ENCODE measurements at regions not wholly inside any gene's neighbourhood (a gene's known extent, or its start where the extent isn't known, plus 50 kb on each side); places are given as distances from the start of the nearest gene placed in this dataset.

GRCh38 chr7:28890137-28890536 lies 68.0 kb downstream of the TRIL start:
- DNase-seq (ENCODE audit: low spot score): no peak
- Histone ChIP-seq H3K4me3 (ENCODE audit: low read length in 2 of 2) (no peak overlapping the region), H3K27me3 (ENCODE audit: control insufficient read depth in 3 of 3, insufficient read depth in 3 of 3, low read depth in 1 of 3, low read length in 3 of 3) (peaks cover 0 to 2% (median 0%) of the 10 kb centered on the region in 3 experiments), H3K9ac (ENCODE audit: low read depth, low read length, poor library complexity) (no peak overlapping the region), H3K36me3 (replicated peaks in 1 of 2; ENCODE audit: control insufficient read depth in 2 of 2, insufficient read depth in 2 of 2, low read length in 2 of 2) (no peaks in the 10 kb centered on the region), H2BK120ac (ENCODE audit: low read depth, low read length) (no peak overlapping the region), H3K4me1 (ENCODE audit: control insufficient read depth in 2 of 2, insufficient read depth in 1 of 2, low read depth in 1 of 2, low read length in 2 of 2) (peaks cover 0 to 6% of the 10 kb centered on the region in 2 donors), H4K91ac (ENCODE audit: low read depth, low read length, poor library complexity) (no peak overlapping the region), H3K4me2 (ENCODE audit: insufficient read depth, low read length, poor library complexity, severe bottlenecking) (no peak overlapping the region), H3K79me1 (ENCODE audit: low read depth, low read length) (no peaks in the 10 kb centered on the region), H2BK15ac (ENCODE audit: low read length) (no peak overlapping the region), H2AK5ac (ENCODE audit: low read depth, low read length) (no peak overlapping the region), H4K8ac (ENCODE audit: low read depth, low read length) (no peak overlapping the region), H3K23ac (ENCODE audit: low read depth, low read length, poor library complexity) (no peak overlapping the region), H3K27ac (replicated peaks; ENCODE audit: low read length) (no peak overlapping the region), H2BK5ac (ENCODE audit: low read length) (no peak overlapping the region), H3K9me3 (replicated peaks in 1 of 2; ENCODE audit: control insufficient read depth in 2 of 2, insufficient read depth in 1 of 2, low read depth in 1 of 2, low read length in 2 of 2) (no peaks in the 10 kb centered on the region), H2BK12ac (ENCODE audit: low read length) (no peak overlapping the region), H3K4ac (ENCODE audit: low read length) (no peak overlapping the region), H3K14ac (ENCODE audit: low read length) (no peak overlapping the region), H2AFZ (ENCODE audit: low read length) (no peak overlapping the region), H3K18ac (ENCODE audit: low read length) (no peak overlapping the region)
- WGBS, 2 donors (ENCODE audit: extremely low coverage in 2 of 2, insufficient read length in 2 of 2, insufficient replicate concordance in 1 of 2): no CpG with 5 or more reads among the region's 7 CpGs

DNA sequence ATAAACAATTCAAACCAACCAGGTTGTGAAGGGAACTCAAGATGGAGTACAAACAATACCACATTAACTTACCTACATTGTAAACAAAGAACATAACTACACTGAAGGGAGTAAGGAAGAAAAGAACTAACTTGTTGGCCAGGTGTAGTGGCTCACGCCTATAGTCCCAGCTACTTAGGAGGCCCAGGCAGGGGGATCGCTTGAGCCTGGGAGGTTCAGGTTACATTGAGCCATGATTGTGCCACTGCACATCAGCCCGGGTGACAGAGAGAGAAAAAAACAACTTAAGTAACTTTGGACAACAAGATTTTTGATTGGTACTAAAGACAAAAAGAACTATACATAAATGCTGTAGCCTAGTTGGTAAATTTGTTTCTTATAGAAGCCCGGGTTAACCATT lies 68.8 kb downstream of the TRIL start:
- DNase-seq (ENCODE audit: low spot score): no peak
- no peak overlapping the region for H4K91ac ChIP-seq (ENCODE audit: low read depth, low read length, poor library complexity)
- no CpG with 5 or more reads among the region's 4 CpGs for WGBS, 2 donors (ENCODE audit: extremely low coverage in 2 of 2, insufficient read length in 2 of 2, insufficient replicate concordance in 1 of 2)
- no peak overlapping the region for H2BK15ac ChIP-seq (ENCODE audit: low read length)
- H3K4ac ChIP-seq (ENCODE audit: low read length): no peak overlapping the region
- no peaks in the 10 kb centered on the region for H3K79me1 ChIP-seq (ENCODE audit: low read depth, low read length)
- no peaks in the 10 kb centered on the region for H3K36me3 ChIP-seq (replicated peaks in 1 of 2; ENCODE audit: control insufficient read depth in 2 of 2, insufficient read depth in 2 of 2, low read length in 2 of 2)
- H3K9me3 ChIP-seq (replicated peaks in 1 of 2; ENCODE audit: control insufficient read depth in 2 of 2, insufficient read depth in 1 of 2, low read depth in 1 of 2, low read length in 2 of 2): no peaks in the 10 kb centered on the region
- H3K18ac ChIP-seq (ENCODE audit: low read length): no peak overlapping the region
- H2AK5ac ChIP-seq (ENCODE audit: low read depth, low read length): no peak overlapping the region
- no peak overlapping the region for H2AFZ ChIP-seq (ENCODE audit: low read length)
- H3K14ac ChIP-seq (ENCODE audit: low read length): no peak overlapping the region
- no peak overlapping the region for H2BK120ac ChIP-seq (ENCODE audit: low read depth, low read length)
- no peak overlapping the region for H3K4me2 ChIP-seq (ENCODE audit: insufficient read depth, low read length, poor library complexity, severe bottlenecking)
- no peak overlapping the region for H3K4me3 ChIP-seq (ENCODE audit: low read length in 2 of 2)
- H3K23ac ChIP-seq (ENCODE audit: low read depth, low read length, poor library complexity): no peak overlapping the region
- peaks cover 0 to 5% (median 0%) of the 10 kb centered on the region in 3 experiments for H3K27me3 ChIP-seq (ENCODE audit: control insufficient read depth in 3 of 3, insufficient read depth in 3 of 3, low read depth in 1 of 3, low read length in 3 of 3)
- H4K8ac ChIP-seq (ENCODE audit: low read depth, low read length): no peak overlapping the region
- no peak overlapping the region for H3K27ac ChIP-seq (replicated peaks; ENCODE audit: low read length)
- H3K9ac ChIP-seq (ENCODE audit: low read depth, low read length, poor library complexity): no peak overlapping the region
- peaks cover 0 to 6% of the 10 kb centered on the region in 2 donors for H3K4me1 ChIP-seq (ENCODE audit: control insufficient read depth in 2 of 2, insufficient read depth in 1 of 2, low read depth in 1 of 2, low read length in 2 of 2)
- H2BK5ac ChIP-seq (ENCODE audit: low read length): no peak overlapping the region
- H2BK12ac ChIP-seq (ENCODE audit: low read length): no peak overlapping the region

DNA sequence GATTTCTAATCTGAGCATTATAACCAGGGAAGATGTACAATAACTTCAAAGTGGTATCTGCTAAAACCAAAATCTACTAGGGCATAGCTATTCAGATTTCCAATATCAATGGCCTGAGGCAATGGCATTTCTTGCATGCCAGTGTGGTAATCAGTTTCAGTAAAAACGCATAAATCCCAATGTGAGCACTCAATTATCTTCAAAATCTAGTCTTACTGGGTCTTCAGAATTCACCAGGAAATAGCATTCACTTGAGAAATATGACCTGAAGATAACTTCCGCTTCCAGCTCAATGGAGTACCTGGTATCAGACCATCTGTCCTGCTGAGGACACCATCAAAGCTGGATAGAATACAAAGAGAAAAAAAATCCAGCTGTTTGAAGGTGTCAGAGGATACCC lies 72.4 kb downstream of the TRIL start:
- H4K91ac ChIP-seq (ENCODE audit: low read depth, low read length, poor library complexity): no peak overlapping the region
- no peak overlapping the region for H2AK5ac ChIP-seq (ENCODE audit: low read depth, low read length)
- H2BK15ac ChIP-seq (ENCODE audit: low read length): no peak overlapping the region
- no CpG with 5 or more reads among the region's 2 CpGs for WGBS, 2 donors (ENCODE audit: extremely low coverage in 2 of 2, insufficient read length in 2 of 2, insufficient replicate concordance in 1 of 2)
- H3K36me3 ChIP-seq (replicated peaks in 1 of 2; ENCODE audit: control insufficient read depth in 2 of 2, insufficient read depth in 2 of 2, low read length in 2 of 2): no peaks in the 10 kb centered on the region
- H3K4me3 ChIP-seq (ENCODE audit: low read length in 2 of 2): no peak overlapping the region
- H3K4me2 ChIP-seq (ENCODE audit: insufficient read depth, low read length, poor library complexity, severe bottlenecking): no peak overlapping the region
- H2BK12ac ChIP-seq (ENCODE audit: low read length): no peak overlapping the region
- H2BK5ac ChIP-seq (ENCODE audit: low read length): no peak overlapping the region
- no peaks in the 10 kb centered on the region for H3K9me3 ChIP-seq (replicated peaks in 1 of 2; ENCODE audit: control insufficient read depth in 2 of 2, insufficient read depth in 1 of 2, low read depth in 1 of 2, low read length in 2 of 2)
- no peak overlapping the region for H4K8ac ChIP-seq (ENCODE audit: low read depth, low read length)
- H3K9ac ChIP-seq (ENCODE audit: low read depth, low read length, poor library complexity): no peak overlapping the region
- DNase-seq (ENCODE audit: low spot score): no peak
- no peak overlapping the region for H3K27ac ChIP-seq (replicated peaks; ENCODE audit: low read length)
- H3K79me1 ChIP-seq (ENCODE audit: low read depth, low read length): no peaks in the 10 kb centered on the region
- no peak overlapping the region for H3K18ac ChIP-seq (ENCODE audit: low read length)
- H3K27me3 ChIP-seq (ENCODE audit: control insufficient read depth in 3 of 3, insufficient read depth in 3 of 3, low read depth in 1 of 3, low read length in 3 of 3): peaks cover 0 to 14% (median 0%) of the 10 kb centered on the region in 3 experiments
- no peak overlapping the region for H2AFZ ChIP-seq (ENCODE audit: low read length)
- H3K23ac ChIP-seq (ENCODE audit: low read depth, low read length, poor library complexity): no peak overlapping the region
- no peak overlapping the region for H3K4ac ChIP-seq (ENCODE audit: low read length)
- H2BK120ac ChIP-seq (ENCODE audit: low read depth, low read length): no peak overlapping the region
- peaks cover 0 to 2% of the 10 kb centered on the region in 2 donors for H3K4me1 ChIP-seq (ENCODE audit: control insufficient read depth in 2 of 2, insufficient read depth in 1 of 2, low read depth in 1 of 2, low read length in 2 of 2)
- H3K14ac ChIP-seq (ENCODE audit: low read length): no peak overlapping the region

- Histone ChIP-seq H3K4ac (ENCODE audit: low read length) (no peak overlapping the region), H2BK120ac (ENCODE audit: low read depth, low read length) (no peak overlapping the region), H3K36me3 (replicated peaks in 1 of 2; ENCODE audit: control insufficient read depth in 2 of 2, insufficient read depth in 2 of 2, low read length in 2 of 2) (no peaks in the 10 kb centered on the region), H3K9ac (ENCODE audit: low read depth, low read length, poor library complexity) (no peak overlapping the region), H3K9me3 (replicated peaks in 1 of 2; ENCODE audit: control insufficient read depth in 2 of 2, insufficient read depth in 1 of 2, low read depth in 1 of 2, low read length in 2 of 2) (no peaks in the 10 kb centered on the region), H3K79me1 (ENCODE audit: low read depth, low read length) (no peaks in the 10 kb centered on the region), H3K27me3 (ENCODE audit: control insufficient read depth in 3 of 3, insufficient read depth in 3 of 3, low read depth in 1 of 3, low read length in 3 of 3) (peaks cover 0 to 12% (median 0%) of the 10 kb centered on the region in 3 experiments), H2AFZ (ENCODE audit: low read length) (no peak overlapping the region), H4K91ac (ENCODE audit: low read depth, low read length, poor library complexity) (no peak overlapping the region), H3K4me3 (ENCODE audit: low read length in 2 of 2) (no peak overlapping the region), H4K8ac (ENCODE audit: low read depth, low read length) (no peak overlapping the region), H2BK12ac (ENCODE audit: low read length) (no peak overlapping the region), H3K4me2 (ENCODE audit: insufficient read depth, low read length, poor library complexity, severe bottlenecking) (no peak overlapping the region), H3K23ac (ENCODE audit: low read depth, low read length, poor library complexity) (no peak overlapping the region), H2AK5ac (ENCODE audit: low read depth, low read length) (no peak overlapping the region), H2BK15ac (ENCODE audit: low read length) (no peak overlapping the region), H3K14ac (ENCODE audit: low read length) (no peak overlapping the region), H3K27ac (replicated peaks; ENCODE audit: low read length) (no peak overlapping the region), H2BK5ac (ENCODE audit: low read length) (no peak overlapping the region), H3K4me1 (ENCODE audit: control insufficient read depth in 2 of 2, insufficient read depth in 1 of 2, low read depth in 1 of 2, low read length in 2 of 2) (peaks cover 0 to 2% of the 10 kb centered on the region in 2 donors), H3K18ac (ENCODE audit: low read length) (no peak overlapping the region)
- DNase-seq (ENCODE audit: low spot score): no peak
- WGBS, 2 donors (ENCODE audit: extremely low coverage in 2 of 2, insufficient read length in 2 of 2, insufficient replicate concordance in 1 of 2): no CpG with 5 or more reads among the region's 3 CpGs
Measured at GRCh38 chr7:28882869-28883470, 75.2 kb downstream of the TRIL start.
